ENCODE measurements at regions not wholly inside any gene's neighbourhood (a gene's known extent, or its start where the extent isn't known, plus 50 kb on each side); places are given as distances from the start of the nearest gene placed in this dataset.

DNA sequence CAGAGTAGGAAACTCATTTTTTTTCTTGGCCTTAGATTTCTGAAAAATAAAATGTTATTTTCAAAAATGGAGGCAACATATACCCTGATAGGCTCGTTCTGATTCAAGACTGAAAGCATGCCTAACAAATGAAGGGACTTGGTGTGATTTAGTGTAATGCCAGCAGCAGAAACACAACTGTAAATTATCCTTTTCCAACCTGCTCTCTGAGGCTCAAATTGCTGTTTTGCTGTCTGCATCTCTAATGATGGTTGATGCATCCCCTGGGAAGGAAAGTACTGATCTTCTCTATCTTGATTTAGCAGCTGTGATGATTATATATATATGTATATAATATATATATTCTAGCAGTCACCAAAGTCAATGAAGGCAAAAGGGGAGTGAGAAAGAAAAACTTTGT lies 537.2 kb upstream of the API5 start:
- ChIA-PET CTCF (ENCODE audit: unreplicated experiment) (no interaction called here), POLR2A (no interaction called here)
- intact Hi-C loops (cut with micrococcal nuclease; ENCODE audit: unreplicated experiment): no loop called here
- H3K79me2 ChIP-seq (ENCODE audit: insufficient read depth, low read depth, low read length): no peaks in the 10 kb centered on the region
- no TSS peak for BruUV-seq (replicated peaks)
- H3K4me2 ChIP-seq (ENCODE audit: low read length): no peak overlapping the region
- no peaks in the 10 kb centered on the region for H3K36me3 ChIP-seq (ENCODE audit: insufficient read depth, low read length)
- H2AFZ ChIP-seq (ENCODE audit: low read length): no peak overlapping the region
- H3K4me1 ChIP-seq (ENCODE audit: insufficient read depth, low read length, poor library complexity, severe bottlenecking): no peaks in the 10 kb centered on the region
- no peak for TF ChIP-seq EZH2phosphoT487 (IDR thresholded peaks at IDR 0.05; ENCODE audit: borderline replicate concordance, low read depth, low read length)
- TF ChIP-seq, protein P1, sequence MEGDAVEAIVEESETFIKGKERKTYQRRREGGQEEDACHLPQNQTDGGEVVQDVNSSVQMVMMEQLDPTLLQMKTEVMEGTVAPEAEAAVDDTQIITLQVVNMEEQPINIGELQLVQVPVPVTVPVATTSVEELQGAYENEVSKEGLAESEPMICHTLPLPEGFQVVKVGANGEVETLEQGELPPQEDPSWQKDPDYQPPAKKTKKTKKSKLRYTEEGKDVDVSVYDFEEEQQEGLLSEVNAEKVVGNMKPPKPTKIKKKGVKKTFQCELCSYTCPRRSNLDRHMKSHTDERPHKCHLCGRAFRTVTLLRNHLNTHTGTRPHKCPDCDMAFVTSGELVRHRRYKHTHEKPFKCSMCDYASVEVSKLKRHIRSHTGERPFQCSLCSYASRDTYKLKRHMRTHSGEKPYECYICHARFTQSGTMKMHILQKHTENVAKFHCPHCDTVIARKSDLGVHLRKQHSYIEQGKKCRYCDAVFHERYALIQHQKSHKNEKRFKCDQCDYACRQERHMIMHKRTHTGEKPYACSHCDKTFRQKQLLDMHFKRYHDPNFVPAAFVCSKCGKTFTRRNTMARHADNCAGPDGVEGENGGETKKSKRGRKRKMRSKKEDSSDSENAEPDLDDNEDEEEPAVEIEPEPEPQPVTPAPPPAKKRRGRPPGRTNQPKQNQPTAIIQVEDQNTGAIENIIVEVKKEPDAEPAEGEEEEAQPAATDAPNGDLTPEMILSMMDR (conservative IDR thresholded peaks at IDR 0.05; ENCODE audit: low read length): no peak
- no peaks in the 10 kb centered on the region for H4K20me1 ChIP-seq (ENCODE audit: insufficient read depth, low read length)
- no peak for DNase-seq (ENCODE audit: low spot score)
- no peak overlapping the region for H3K27ac ChIP-seq (ENCODE audit: low read depth, low read length, poor library complexity, severe bottlenecking)
- no peaks in the 10 kb centered on the region for H3K9me2 ChIP-seq (ENCODE audit: insufficient read depth, low read length)
- no peak overlapping the region for H3K4me3 ChIP-seq (ENCODE audit: low read depth, low read length, poor library complexity, severe bottlenecking)
- no peaks in the 10 kb centered on the region for H3K9me3 ChIP-seq (ENCODE audit: low read length)

DNA sequence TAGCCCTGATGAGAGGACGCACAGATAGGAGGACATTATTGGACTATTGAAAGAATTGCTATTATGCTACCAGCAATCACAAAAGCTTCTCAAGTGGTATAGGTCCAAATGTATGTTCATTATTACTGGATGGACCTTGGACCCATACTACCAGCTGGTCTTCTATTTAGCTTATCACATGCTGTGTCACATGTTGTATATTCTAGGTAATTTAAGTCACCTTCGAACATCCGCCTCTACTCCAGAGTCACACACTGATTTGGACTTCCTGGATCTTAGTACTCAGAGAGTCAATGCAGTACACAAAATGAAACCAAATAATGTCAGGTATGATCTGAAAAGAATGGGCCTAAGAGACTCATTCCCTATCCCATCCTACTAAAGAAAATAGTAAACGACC lies 534.0 kb upstream of the API5 start:
- H4K20me1 ChIP-seq (ENCODE audit: insufficient read depth, low read length): no peaks in the 10 kb centered on the region
- DNase-seq (ENCODE audit: low spot score): no peak
- BruUV-seq (replicated peaks): no TSS peak
- no peak overlapping the region for H3K4me2 ChIP-seq (ENCODE audit: low read length)
- no peaks in the 10 kb centered on the region for H3K79me2 ChIP-seq (ENCODE audit: insufficient read depth, low read depth, low read length)
- no peak overlapping the region for H3K4me3 ChIP-seq (ENCODE audit: low read depth, low read length, poor library complexity, severe bottlenecking)
- H3K9me2 ChIP-seq (ENCODE audit: insufficient read depth, low read length): no peaks in the 10 kb centered on the region
- no peaks in the 10 kb centered on the region for H3K9me3 ChIP-seq (ENCODE audit: low read length)
- CTCF ChIA-PET (ENCODE audit: unreplicated experiment): no interaction called here
- no peak overlapping the region for H2AFZ ChIP-seq (ENCODE audit: low read length)
- no peak for TF ChIP-seq EZH2phosphoT487 (IDR thresholded peaks at IDR 0.05; ENCODE audit: borderline replicate concordance, low read depth, low read length)
- TF ChIP-seq, protein P1 (conservative IDR thresholded peaks at IDR 0.05; ENCODE audit: low read length): no peak
- no peak overlapping the region for H3K27ac ChIP-seq (ENCODE audit: low read depth, low read length, poor library complexity, severe bottlenecking)
- H3K4me1 ChIP-seq (ENCODE audit: insufficient read depth, low read length, poor library complexity, severe bottlenecking): no peaks in the 10 kb centered on the region
- no peaks in the 10 kb centered on the region for H3K36me3 ChIP-seq (ENCODE audit: insufficient read depth, low read length)
- intact Hi-C loops (cut with micrococcal nuclease; ENCODE audit: unreplicated experiment): no loop called here
- POLR2A ChIA-PET: no interaction called here

DNA sequence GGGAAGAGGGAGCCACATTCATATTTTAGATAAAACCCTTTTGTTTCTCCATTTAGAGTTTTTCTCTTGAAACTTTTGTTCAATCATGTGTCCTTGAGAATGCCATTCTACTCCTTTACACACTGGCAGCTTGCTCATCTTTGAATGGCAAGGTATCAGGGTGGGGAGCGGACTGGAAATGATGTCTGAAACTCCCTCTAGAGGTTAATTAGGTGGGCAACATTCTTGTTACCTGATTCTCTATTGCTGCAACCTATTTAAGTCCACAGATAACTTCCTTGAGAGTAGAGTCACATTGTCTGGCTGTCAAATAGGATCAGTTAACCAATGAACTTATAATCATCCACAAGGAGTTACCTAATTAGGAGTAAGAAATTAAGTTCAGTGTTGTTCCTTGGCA lies 533.6 kb upstream of the API5 start:
- Histone ChIP-seq H3K36me3 (ENCODE audit: insufficient read depth, low read length) (no peaks in the 10 kb centered on the region), H3K79me2 (ENCODE audit: insufficient read depth, low read depth, low read length) (no peaks in the 10 kb centered on the region), H3K27ac (ENCODE audit: low read depth, low read length, poor library complexity, severe bottlenecking) (no peak overlapping the region), H3K4me2 (ENCODE audit: low read length) (no peak overlapping the region), H3K9me2 (ENCODE audit: insufficient read depth, low read length) (no peaks in the 10 kb centered on the region), H3K4me1 (ENCODE audit: insufficient read depth, low read length, poor library complexity, severe bottlenecking) (no peaks in the 10 kb centered on the region), H2AFZ (ENCODE audit: low read length) (no peak overlapping the region), H3K9me3 (ENCODE audit: low read length) (no peaks in the 10 kb centered on the region), H3K4me3 (ENCODE audit: low read depth, low read length, poor library complexity, severe bottlenecking) (no peak overlapping the region), H4K20me1 (ENCODE audit: insufficient read depth, low read length) (no peaks in the 10 kb centered on the region)
- TF ChIP-seq EZH2phosphoT487 (IDR thresholded peaks at IDR 0.05; ENCODE audit: borderline replicate concordance, low read depth, low read length): no peak
- TF ChIP-seq, protein P1 (conservative IDR thresholded peaks at IDR 0.05; ENCODE audit: low read length): peak; percentile 46; the same call in 1 of the 2 replicates
- peak; percentile 2 for DNase-seq (ENCODE audit: low spot score)
- BruUV-seq (replicated peaks): no TSS peak
- POLR2A ChIA-PET: no interaction called here
- intact Hi-C loops (cut with micrococcal nuclease; ENCODE audit: unreplicated experiment): no loop called here
- CTCF ChIA-PET (ENCODE audit: unreplicated experiment): no interaction called here

Data from OCI-LY7 (cell line).